AG04449 (cell line): ENCODE measurements at regions not wholly inside any gene's neighbourhood (a gene's known extent, or its start where the extent isn't known, plus 50 kb on each side); places are given as distances from the start of the nearest gene placed in this dataset.

Experiments
- CTCF ChIA-PET: fragments of 350-600 bp; formaldehyde crosslinking; extraction: SDS; loops from one replicate; lab custom pipeline; 2021; ENCODE audit warnings: antibody characterized with exemption; lab: Yijun Ruan, JAX
- POLR2A ChIA-PET: fragments of 400-600, 350-600 bp; formaldehyde crosslinking; extraction: SDS; loops from one replicate; lab custom pipeline; 2020; ENCODE audit warnings: antibody characterized with exemption, inconsistent platforms; lab: Yijun Ruan, JAX
- DNase-seq: peaks from one replicate; pipeline ENCODE4 v3.0.0-alpha.2; 2010; ENCODE audit warnings: low read depth, low spot score
- H3K4me3 ChIP-seq: 2 replicates; pipeline ENCODE4 v1.5.1; 2011; ENCODE audit warnings: low read depth, mild to moderate bottlenecking, control low read depth, low read length
- CTCF ChIP-seq: IDR thresholded peaks from one replicate; pipeline ENCODE4 v1.5.1; 2011; ENCODE audit warnings: mild to moderate bottlenecking, moderate library complexity, low read length, control low read depth, inconsistent platforms; ENCODE audit not compliant: insufficient read depth; ENCODE audit errors: missing control alignments

- POLR2A ChIA-PET: no interaction called here
- no peak for TF ChIP-seq CTCF
- CTCF ChIA-PET: interaction anchor here (0.7 to 0.8 kb wide), 3 partner anchors 13 to 1263 kb away, joined by 3 read pairs; no protein-coding TSS in a partner anchor
- H3K4me3 ChIP-seq: no peak overlapping the region
- no peak for DNase-seq
These were observed 249.0 kb downstream of the TRIB2 start for GRCh38 chr2:12965540-12966269.

DNA sequence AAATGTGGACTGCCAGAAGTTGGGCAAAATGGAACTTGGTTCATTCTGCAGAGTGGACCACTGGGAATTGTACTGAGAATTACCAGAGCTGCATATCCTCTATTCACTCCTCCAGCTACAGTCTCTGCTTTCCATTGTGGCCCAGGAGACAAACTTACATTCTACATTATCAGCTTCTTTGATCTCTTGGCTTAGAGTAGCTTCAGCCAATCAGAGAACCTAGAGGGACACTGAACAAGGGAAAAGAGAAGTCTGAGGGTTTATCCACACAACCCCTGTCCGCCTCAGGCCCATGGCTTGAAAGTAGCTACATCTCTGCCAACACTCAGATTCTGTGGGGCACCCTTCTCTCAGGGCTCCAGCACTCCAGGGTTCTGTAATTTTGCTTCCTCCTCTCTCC lies 251.1 kb downstream of the TRIB2 start:
- CTCF ChIA-PET: interaction anchor here (1.1 to 2.2 kb wide), 3 partner anchors 23 to 39 kb away, joined by 3 to 6 read pairs (median 3); no protein-coding TSS in a partner anchor
- TF ChIP-seq CTCF: no peak
- POLR2A ChIA-PET: no interaction called here
- no peak for DNase-seq
- H3K4me3 ChIP-seq: no peak overlapping the region

DNA sequence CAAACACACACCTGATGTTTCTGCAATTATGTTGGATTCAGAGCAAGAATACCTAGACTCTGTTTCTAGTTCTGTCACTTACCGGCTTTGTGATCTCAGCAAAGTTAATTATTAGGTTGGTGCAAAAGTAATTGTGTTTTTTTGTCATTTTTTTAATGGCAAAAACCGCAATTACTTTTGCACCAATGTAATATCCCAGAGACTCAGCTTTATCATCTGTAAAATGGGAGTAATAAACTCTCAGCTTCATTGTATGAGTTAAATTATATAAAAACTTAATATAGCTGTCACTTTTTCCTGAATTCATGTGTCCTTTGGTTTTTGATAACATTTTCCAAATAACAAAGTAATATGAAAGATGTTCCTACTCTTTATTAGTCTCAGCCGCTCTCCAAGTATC lies 251.7 kb downstream of the TRIB2 start:
- ChIA-PET CTCF (interaction anchor here (1.1 to 2.2 kb wide), 2 partner anchors 37 to 39 kb away, joined by 3 to 6 read pairs; no protein-coding TSS in a partner anchor), POLR2A (no interaction called here)
- no peak overlapping the region for H3K4me3 ChIP-seq
- TF ChIP-seq CTCF: no peak
- no peak for DNase-seq

DNA sequence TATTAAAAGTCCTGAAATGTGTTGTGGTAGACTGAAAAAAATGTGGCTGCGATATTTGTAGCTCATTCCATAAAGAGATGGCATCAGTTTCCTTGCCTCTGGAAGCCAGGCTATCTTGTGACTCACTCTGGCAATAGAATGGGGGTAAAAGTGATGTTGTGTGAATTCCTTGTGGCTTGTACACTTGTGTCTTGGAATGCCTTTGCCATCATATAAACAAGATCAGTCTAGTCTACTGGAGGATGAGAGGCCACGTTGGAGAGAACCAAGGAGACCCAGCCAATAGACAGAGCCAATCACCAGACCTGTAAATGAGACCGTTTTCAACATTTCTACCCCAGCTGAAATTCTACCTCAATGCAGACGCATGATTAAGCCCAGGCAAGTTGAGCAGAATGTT lies 254.1 kb downstream of the TRIB2 start:
- no peak for TF ChIP-seq CTCF
- CTCF ChIA-PET: interaction anchor here (1.0 kb wide), 1 partner anchor 20 kb away, joined by 4 read pairs; no protein-coding TSS in a partner anchor
- DNase-seq: peak; percentile 42
- POLR2A ChIA-PET: no interaction called here
- H3K4me3 ChIP-seq: no peak overlapping the region

DNA sequence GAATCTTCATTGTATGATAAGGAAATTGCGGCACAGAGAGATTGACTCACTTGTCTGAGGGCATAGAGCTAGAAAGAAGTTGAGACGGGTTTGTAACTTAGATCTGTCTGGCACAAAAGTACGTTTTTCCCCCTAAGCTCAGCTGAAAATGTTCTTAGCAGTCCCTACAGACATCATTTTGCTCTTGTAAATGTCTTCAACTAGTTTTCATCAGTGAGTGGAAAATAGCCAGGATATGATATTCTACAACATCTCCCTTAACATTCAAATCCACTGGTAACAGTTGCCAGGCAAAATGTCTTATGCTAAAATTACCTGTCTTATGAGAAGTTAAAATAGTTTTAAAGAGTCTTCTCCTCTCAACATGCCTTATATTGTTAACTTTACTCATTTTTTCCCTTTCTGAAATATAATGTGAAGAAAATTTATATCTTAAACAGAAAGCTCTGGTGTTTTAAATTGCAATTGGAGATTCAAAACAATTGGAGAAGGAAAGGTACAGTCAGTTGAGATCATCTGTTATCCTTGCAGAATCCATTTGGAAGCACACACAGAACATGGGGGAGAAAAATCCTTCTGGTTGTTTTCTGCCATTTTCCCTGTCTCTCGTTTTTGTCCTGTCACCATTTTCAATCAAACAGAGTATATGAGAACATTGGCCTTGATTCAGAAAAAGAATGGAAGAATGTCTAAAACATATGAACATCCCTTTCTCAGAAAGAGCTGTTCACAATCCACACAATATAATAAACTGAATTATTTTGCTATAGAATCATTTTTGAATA lies 255.0 kb downstream of the TRIB2 start:
- CTCF ChIA-PET: no interaction called here
- POLR2A ChIA-PET: no interaction called here
- H3K4me3 ChIP-seq: no peak overlapping the region
- no peak for DNase-seq
- no peak for TF ChIP-seq CTCF
